ENCODE measurements at regions not wholly inside any gene's neighbourhood (a gene's known extent, or its start where the extent isn't known, plus 50 kb on each side); places are given as distances from the start of the nearest gene placed in this dataset.
"Not testable (repeated sequence)": the region's sequence is repeated elsewhere in the genome, so short reads cannot be mapped to it uniquely, and the experiment has no call there.

DNA sequence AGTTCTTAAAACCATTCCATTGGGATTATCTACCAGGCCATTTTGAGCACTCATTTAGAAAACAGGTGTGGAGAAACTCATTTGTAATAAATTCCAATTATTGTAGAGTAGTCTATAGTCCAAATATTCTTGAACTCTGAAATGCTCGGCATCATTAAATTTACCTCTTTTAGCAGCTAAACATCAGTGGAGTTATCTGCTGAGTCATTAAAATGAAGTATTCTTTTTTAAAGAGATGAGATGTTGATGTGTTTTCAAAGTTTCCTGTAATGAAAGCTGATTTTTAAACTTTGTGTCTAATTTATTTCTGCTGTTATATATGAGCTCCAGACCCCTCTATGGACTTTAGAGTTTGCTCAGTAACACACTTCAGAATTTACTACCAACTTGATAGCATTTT is 1635.2 kb downstream of the SUCLG1 start:
- DNase-seq (ENCODE audit: low read depth, low spot score): no peak

DNA sequence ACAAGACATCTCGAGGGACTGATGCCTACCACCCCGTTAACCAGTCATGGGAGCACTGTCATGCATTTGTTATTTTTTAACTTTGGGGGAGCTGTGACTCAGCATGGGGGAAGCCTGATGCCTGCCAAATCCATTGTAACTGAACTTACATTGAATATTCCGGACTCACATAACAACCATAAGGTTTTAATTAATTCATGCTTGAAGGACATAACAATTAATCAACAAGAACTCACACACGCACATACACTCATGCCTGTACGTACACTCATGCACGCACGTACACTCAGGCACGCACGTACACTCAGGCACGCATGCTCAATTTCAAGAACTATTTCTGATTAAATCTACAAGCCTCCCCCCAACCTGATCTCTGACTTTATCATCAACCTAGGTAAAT is 1639.1 kb downstream of the SUCLG1 start:
- no peak for DNase-seq (ENCODE audit: low read depth, low spot score)

DNA sequence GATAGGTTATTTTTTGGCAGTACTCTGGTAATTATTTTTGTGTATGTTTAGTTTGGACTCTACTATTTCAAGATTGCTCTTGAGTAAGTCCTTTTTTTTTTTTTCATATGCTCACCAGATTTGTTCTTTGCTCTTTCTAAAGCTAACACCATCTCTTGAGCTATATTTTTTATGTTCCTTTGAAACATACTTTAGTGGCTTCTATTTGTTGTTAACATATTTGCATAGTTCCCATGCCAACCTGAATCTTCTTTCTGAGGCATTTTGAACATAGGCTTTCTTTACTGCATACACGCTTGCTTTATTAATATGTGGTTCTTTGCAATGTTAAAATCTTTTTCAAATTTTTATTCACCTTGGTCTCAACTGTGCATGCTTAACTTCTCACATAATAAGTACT is 1644.9 kb downstream of the SUCLG1 start:
- no peak for DNase-seq (ENCODE audit: low read depth, low spot score)

- DNase-seq (ENCODE audit: low read depth, low spot score): no peak
Observed at GRCh38 chr2:82811946-82812345, 1647.1 kb downstream of the SUCLG1 start.

- DNase-seq (ENCODE audit: low read depth, low spot score): no peak
Observed at GRCh38 chr2:82803307-82803706, 1655.8 kb downstream of the SUCLG1 start.

DNA sequence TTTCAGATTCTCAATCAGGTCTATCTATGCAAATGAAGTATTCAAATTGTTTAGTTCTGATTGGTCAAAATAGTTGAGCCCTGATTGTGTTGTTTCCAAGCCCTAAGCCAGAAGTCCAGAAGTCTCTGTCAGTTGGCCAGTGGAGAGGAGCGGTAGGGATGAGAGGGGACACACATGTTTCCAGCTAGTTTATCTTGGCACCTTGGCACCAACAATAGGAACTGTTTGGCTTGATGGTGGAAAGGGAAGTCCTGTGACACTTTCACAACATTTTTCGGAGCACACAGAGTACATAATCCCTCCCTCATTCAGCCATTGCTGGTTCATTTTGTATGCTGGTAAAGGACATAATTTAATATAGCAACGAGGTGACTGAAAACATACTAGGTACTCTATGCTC is 1661.6 kb downstream of the SUCLG1 start:
- no peak for DNase-seq (ENCODE audit: low read depth, low spot score)

GRCh38 chr2:82796132-82796531 is 1662.9 kb downstream of the SUCLG1 start:
- DNase-seq (ENCODE audit: low read depth, low spot score): no peak

DNA sequence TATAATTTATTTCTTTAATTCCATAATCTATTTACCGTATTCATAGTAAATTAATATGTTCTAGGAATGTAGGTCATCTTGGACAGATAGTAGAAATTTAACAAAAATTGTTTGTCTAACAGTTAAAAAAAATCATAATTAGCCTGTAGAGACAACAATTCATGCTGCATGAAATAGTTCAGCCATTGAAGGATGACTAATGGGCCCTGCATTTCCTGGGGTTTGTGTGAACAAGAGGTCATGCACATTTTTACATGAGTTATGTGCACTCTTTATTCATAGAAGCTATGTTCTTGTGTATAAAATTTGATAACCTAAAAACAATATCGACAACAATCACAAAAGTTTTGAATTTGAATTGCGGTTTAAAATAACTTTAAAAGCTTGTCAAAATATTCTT is 1663.6 kb downstream of the SUCLG1 start:
- DNase-seq (ENCODE audit: low read depth, low spot score): no peak

DNA sequence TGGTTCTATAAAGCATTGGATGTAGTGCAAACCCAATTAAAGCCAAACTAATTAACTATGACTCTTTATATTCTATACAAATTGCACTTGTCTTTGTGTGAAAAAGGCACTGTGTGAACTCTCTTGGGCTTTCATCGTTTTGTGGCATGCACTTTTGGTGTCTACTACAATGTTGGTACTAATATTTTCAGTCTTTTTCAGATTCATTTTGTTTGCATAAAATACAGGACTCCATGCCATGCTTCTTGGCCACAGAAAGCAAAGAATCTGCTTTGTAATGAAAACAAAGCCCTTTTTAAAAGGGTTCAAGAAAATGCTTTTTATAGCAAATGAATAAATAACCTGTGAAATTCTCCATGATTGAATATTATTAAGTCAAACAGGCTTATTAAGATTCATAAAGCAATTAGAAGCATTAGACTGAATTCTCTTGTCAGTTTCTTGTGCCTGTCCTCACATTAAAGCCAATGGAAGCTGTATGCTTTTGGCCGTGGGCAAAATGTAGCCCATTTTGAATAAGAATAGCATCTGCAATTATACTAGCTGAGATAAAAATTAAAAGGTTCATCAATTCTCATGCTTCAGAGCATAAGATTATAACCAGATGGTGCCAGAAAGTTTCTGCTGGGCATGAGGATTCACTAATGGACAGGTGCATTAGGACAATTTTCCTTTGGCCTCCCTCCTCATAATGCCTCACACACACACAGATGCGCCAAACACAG is 1665.2 kb downstream of the SUCLG1 start:
- DNase-seq (ENCODE audit: low read depth, low spot score): no peak

- no peak for DNase-seq (ENCODE audit: low read depth, low spot score)
Observed at GRCh38 chr2:82792316-82792715, 1666.8 kb downstream of the SUCLG1 start.

DNA sequence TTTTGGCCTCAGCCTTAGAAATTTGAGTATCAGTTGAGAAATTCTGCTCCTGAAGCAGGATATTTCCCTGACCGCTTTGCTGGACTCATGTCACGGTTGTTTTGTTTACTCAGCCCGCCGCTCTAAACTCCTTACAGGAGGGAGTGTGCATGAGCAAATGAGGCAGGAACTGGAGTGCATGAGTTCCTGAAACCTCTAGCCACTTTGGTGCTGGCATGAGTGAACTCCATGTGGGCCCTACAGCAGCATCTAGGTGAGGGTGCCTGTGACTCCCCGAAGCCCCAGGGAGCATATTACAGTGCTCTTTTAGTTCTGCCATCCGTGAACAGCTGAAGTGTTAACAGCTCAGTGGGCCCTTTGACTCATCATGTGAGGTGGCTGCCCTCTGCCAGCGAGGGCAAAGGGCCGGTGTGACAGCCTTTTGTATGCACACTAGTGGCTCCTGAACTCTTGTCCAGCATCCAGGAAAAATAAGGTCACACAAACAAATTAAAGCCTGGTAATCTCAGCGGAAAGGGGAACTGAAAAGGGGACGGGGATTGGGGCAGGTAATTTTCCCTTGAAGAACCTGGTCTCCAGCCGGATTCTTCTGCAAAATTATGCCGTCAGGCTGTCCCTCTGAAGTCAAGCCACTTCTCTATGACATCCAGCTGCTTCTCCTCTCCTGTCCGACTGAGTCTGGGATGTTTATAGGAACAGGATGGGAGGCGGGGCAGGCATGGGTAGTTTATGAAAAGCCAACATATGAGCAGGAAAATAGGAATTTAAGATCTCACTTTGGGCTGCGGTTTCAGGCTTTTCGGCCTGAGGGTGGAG is 1668.7 kb downstream of the SUCLG1 start:
- DNase-seq (ENCODE audit: low read depth, low spot score): no peak

DNA sequence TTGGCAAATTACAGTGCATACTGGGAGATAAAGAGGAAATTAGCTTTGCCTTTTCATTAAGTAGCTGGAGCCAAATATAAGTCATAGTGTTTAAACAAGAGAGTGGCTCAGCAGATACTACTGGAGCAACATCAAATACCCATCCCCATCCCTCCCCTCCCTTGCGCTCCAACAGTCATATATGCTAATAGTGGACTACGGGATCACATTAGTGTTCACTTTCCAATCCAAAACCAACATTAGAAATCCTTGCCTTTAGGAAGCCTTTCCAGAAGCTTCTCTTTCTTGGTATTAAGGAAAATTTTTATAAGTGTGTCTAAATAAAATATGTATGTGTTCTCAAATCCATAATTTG is 1669.3 kb downstream of the SUCLG1 start:
- DNase-seq (ENCODE audit: low read depth, low spot score): no peak

DNA sequence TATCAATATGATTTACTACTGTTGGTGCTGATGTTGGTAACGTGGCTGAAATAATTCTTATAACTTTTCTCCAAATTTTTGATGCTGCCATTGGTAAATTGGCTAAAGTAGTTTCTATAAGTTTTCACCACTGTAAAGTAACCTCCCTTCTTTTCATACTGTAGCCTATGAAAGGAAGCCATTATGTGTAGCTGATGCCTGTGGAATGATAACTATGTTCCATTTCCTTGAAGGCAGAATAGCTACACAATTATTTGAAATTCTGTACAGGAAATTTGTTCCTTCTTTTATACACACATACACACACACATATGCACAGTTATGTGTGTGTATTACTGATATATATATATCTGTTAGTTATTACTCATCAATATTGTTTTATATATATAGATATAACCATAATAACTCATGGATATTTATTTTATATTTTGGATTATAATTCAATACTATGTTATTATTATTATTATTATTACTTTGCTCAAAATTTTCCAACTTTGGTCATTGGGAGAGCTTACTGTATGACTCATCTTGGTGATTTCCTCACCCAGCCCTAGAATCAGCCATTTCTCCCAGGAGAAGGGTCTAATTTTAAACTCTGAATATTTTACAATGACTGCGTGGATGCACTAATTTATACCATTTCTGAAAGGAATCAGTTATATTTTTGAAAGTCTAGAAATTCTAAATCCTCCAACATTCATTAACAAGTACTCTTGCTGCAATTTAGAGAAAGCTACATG is 1677.7 kb downstream of the SUCLG1 start:
- DNase-seq (ENCODE audit: low read depth, low spot score): no peak

DNA sequence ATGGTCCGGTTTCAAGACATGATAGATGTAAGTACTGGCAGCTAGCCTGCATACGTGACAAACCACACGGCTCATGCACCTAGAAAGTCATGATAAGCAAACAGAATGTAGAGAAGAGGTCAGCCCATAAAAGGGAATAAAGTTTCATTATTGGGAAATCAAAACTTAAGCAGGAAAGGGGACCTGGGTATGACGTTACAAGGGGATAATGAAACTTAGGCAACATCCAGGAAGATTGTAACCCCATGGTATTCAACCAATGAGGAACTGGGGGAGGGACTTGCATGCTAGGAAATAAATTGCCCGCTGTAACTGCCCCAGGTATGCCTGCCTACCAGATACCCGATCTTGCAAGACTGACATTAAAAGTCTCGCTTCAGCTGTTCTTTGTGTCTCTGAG is 1679.0 kb downstream of the SUCLG1 start:
- DNase-seq (ENCODE audit: low read depth, low spot score): no peak

GRCh38 chr2:82752396-82752795 is 1706.7 kb downstream of the SUCLG1 start:
- DNase-seq (ENCODE audit: low read depth, low spot score): no peak

DNA sequence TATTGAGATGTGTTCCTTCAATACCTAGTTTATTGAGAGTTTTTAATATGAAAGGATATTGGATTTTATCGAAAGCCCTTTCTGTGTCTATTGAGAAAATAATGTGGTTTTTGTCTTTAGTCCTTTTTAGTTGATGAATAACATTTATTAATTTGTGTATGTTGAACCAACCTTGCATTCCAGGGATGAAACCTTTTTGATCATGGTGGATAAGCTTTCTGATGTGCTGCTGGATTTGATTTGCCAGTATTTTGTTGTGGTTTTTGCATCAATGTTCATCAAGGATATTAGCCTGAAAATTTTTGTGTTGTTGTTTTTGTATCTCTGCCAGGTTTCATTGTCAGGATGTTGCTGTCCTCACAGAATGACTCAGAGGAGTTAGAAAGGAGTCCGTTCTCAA is 1710.4 kb downstream of the SUCLG1 start:
- DNase-seq (ENCODE audit: low read depth, low spot score): no peak

GRCh38 chr2:82740527-82740926 is 1718.6 kb downstream of the SUCLG1 start:
- no peak for DNase-seq (ENCODE audit: low read depth, low spot score)

- DNase-seq (ENCODE audit: low read depth, low spot score): not testable (repeated sequence)
Observed at GRCh38 chr2:82737965-82738364, 1721.1 kb downstream of the SUCLG1 start.

- no peak for DNase-seq (ENCODE audit: low read depth, low spot score)
Observed at GRCh38 chr2:82735336-82735735, 1723.7 kb downstream of the SUCLG1 start.

GRCh38 chr2:82731824-82732223 is 1727.3 kb downstream of the SUCLG1 start:
- DNase-seq (ENCODE audit: low read depth, low spot score): no peak

DNA sequence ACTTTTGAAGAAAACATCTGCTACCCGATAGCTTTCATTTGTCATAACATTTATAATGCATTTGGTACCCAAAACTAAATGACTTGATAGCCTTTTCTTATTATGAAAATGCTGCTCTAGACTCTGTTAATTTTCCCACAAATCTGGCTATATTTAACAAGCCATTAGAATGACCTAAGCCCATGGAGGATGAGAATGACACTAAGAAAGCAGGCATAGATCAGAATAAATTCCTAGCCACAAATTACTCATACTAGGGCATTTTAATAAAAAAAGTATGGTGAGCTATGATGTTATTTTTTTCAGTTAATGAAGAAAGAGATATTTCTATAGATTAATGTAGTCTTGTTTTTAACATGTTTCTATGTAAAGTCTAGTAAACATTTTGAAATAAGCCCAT is 1728.3 kb downstream of the SUCLG1 start:
- no peak for DNase-seq (ENCODE audit: low read depth, low spot score)

GRCh38 chr2:82728090-82728489 is 1731.0 kb downstream of the SUCLG1 start:
- no peak for DNase-seq (ENCODE audit: low read depth, low spot score)

- DNase-seq (ENCODE audit: low read depth, low spot score): no peak
Observed at GRCh38 chr2:82708681-82709080, 1750.4 kb downstream of the SUCLG1 start.

Measured in iPS DF 19.7 (cell line).